ENCODE measurements at regions not wholly inside any gene's neighbourhood (a gene's known extent, or its start where the extent isn't known, plus 50 kb on each side); places are given as distances from the start of the nearest gene placed in this dataset.
"Not testable (repeated sequence)": the region's sequence is repeated elsewhere in the genome, so short reads cannot be mapped to it uniquely, and the experiment has no call there.

DNA sequence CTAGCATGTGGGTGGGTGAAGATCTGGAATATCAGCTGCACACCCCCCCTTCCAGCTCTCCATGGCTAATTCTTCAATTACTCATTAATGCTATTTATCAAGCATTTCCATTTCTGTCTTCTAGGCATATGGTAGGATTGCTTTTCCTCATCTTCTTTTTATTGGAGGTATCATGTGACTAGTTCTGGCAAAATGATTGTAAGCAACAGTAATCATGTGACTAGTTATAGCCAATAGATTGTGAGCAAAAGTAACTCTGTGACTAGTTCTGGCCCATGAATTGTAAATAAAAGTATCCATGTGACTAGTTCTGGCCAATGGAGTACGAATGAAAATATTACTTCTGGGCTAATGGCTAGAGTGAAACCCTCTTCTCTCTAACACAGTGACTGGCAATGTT is 107.0 kb upstream of the TMEM132E start:
- DNase-seq = no peak

DNA sequence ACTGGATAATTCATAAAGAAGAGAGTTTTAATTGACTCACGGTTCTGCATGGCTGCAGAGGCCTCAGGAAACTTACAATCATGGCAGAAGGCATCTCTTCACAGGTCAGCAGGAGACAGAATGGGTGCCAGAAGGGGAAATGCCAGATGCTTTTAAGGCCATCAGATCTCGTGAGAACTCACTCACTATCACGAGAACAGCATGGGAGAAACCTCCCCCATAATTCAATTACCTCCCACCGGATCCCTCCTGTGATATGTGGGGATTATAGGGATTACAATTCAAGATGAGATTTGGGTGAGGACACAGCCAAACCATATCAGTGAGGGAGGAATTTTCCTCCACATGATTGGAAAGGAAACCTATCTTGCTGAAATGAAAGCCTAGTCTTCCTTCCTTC is 108.1 kb upstream of the TMEM132E start:
- DNase-seq = not testable (repeated sequence)

DNA sequence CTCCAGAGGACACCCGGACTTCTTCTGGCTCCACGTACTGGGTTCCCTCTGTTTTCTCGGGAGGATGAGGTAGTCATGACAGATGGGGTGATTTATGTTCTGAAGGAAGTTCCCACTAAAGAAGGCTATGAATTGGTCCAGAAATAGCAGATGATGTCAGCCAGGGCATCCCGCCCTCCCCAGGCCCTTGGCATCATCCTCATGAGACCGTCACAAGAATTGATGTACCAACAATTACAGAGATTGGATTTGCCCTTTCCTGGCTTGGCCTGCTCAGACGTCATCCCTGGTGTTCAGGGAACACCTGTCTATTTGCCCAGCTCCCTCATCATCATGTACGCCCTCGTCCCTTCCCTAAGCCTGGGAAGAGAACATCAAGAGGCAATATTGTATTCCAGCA is 102.8 kb upstream of the CCL1 start:
- DNase-seq = no peak

DNA sequence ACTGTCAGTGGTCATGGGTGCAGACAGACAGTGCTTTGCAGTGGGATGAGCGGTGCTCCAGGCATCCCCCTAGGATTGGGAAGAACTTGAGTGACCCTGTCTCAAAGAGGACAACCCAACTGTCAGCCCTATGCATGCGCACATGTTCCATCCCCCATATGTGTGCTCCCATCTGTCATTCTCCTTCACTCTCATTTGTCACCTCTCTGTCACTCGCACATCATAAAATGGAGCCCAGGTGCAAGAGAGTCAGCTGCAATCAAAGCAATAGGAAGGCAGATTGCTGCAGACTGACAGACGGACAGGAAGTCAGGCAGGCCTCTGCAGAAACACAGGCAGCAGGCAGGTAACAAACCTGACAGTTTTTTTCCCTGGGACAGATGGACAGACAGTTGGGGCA is 101.8 kb upstream of the CCL1 start:
- DNase-seq = no peak

DNA sequence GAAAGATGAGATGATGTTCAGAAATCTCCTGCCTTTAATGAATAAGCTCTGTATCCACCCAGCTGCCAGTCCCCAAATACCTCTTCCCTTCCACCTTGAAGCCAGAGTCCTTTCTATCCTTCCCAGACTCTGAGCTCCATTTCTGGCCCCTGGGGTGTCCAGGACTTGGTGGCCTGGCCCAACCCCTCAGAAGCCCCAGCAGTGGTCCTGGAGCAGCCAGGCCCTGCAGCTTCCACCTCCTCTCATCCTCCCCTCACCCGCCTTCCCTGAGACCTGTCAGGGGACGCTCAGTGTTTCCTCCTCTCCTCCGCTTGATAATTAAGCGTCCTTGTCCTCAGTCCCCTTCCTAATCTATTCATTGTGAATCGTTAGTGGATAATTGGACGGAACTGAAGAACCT is 95.2 kb upstream of the CCL1 start:
- DNase-seq = no peak

DNA sequence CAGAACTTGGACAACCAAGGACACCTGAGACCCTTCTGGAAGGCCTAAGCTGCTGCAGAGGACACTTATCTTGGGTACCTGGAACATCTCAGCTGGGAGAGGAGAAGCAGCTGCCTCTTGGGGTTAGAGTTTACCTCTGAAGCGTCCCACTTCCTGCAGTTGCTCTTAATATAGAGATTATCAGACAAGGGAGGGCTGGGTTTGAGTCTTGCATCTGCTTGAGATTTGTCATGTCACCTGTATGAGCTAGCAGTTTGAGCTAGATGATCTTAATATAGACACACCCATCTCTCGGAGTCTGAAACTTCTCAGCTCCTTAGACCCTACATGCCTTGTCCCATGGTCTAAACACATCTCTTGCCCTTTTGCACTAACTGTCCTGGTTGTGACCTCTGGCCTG is 93.1 kb upstream of the CCL1 start:
- DNase-seq = no peak

DNA sequence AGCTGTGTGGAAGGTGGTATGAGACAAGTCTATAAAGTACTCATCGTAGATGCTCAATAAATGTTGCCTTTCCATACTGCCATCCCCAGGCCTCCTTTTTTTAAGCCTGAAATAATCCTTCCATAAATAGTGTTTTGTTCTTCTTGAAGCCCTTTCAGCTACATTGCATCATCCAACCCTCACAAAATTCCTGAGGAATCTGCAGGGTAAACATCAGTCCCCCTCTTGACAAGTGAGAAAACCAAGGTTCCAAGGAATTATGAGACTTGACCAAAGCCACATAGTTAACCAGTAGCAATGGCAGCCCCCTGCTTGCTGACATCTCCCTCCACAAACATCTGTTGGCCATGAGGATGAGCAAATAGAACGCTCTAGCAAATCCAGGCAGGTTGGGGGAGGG is 89.7 kb upstream of the CCL1 start:
- DNase-seq = no peak

DNA sequence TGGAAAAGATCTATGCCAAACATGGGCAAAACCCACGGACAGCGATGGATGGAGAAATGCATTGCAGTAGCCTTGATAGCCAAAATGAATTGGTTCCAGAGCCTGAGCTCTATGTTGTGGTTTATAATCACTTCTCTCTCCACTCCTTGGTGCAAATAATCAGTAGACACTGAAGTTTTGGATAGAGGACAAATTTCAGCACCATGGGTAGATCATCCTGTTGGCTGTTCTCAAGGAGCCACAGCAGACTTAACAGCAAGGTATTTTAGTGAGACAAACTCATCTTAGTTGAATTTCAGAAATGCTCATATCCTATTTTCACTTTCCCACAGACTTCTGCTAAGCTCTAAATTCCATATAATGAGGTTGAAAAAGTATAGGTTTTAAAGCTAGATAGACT is 88.3 kb upstream of the CCL1 start:
- no peak for DNase-seq

DNA sequence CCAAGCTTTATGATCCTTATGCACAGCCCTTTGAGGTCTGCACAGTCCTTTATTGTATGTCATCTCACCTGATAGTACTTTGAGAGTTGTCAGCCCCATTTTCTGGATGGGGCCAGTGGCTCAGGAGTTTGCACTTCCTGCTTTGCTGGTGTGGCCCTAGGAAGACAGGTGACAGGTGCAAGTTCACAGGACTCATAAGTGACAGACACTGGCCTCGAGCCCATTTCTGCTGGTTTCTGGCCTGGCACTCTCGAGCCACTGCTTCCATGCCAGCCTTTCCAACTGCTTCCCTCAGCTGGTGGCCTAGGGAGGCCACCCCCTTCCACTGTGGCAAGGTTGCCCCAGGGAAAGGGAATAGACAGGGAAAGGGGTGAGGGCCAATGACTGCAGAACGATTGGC is 84.4 kb upstream of the CCL1 start:
- no peak for DNase-seq

DNA sequence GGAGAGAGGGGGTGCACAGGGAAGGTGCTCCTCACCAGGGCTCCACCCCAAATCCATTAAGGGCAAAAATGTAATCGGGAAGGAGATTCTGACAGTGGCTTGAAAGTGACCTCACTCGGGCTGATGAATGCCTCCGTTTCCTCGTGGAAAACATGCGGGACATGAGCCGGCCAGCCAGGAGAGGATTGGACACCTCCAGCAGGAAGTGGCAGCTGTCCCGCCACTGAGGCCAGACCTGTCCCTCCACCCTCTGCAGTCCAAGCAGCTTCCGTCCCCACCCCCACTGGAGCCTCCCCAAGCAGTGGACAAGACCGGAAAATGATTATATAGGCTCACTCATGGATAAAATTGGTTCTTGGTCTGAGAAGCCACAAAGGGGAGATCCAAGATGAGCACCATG is 82.1 kb upstream of the CCL1 start:
- DNase-seq = no peak

DNA sequence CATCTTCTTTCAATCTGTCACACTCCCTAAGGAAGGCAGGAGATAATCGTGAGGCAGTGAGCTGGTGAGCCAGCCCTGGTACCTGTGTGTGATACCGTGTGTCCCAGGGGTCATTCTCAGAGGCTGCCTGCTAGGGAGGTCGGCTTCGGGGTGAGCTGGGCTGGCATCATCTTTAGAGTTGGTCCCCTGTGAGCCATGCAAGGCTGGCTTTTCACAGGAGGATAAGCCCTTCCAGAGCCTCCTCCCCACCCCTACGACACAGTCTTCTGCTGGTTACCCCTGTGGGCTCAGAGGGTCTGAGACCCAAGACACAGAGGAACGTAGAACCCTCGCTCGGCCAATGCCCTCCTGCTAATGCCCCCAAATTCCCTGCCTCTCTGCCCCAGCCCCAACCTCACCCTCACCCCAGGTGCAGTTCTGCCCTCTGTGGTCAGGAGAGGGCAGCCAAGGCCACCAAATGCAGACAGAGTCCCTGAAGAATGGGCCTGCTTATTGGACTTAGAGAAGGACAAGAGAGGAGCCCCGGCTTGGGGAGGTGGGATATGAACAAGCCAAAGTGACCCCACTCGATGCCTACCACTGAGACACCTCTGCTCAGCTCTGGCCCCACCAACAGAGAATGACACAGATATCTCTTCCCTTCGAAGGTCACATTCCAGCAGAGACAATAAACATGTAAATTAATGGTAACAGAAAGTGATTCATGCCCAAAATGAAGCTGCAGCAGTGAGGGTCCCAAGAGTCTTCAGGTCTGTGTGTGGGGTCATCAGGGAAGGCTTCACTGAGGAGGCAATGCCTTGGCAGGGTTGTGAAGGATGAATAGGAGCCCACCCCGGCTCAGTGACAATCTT is 80.8 kb upstream of the CCL1 start:
- peak; percentile 10 for DNase-seq

DNA sequence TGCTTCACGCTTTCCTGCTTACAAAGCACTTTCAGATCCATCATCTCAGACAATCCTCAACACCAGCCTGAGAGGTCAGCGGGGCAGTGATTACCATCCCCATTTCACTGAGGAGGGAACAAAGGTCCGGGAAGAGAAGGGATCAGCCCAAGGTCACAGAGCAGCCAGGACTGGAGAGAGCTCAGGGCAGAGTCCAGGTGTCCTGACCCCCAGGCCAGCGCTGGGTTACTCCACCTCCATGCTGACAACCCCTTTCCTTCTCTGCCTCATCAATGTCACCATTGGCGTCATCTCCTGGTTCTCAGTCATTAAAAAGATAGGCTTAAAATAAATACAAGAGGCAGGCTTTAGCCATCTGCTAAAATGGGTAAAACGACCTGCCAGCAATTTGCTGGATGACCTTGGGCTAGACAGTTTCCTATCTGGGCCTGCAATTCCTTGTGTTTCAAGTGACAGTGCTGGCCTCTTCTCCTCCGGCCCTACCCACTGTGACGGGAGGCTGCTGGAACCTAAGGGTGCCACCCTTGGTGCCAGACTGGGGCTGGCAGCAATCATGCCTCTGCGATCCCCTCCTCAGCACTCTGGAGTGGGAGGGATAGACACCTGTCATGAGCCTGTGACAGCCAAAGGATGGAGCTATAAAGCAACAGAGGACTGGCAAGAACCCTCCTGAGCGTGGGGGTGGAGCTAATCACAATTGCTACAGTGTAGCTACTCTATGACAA is 79.5 kb upstream of the CCL1 start:
- DNase-seq = no peak

DNA sequence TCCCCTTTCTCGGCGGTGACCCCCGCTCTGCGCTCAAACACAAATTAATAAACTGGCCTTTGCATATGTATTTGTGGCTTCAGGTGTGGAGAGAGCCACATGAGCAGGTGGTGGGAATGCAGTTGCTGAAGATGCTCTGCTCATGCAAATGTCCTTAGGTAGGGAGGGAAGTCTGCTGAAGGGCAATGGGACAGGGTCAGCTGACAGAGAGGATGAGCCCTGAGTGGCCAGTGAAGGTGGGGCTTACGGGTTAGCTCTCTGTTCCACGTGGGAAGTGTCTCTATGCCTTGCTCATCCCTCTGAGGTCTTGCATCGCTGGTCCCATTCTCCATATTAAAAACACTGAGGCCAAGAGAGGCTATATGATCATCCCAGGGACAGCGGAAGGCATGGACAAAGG is 74.2 kb upstream of the CCL1 start:
- no peak for DNase-seq

DNA sequence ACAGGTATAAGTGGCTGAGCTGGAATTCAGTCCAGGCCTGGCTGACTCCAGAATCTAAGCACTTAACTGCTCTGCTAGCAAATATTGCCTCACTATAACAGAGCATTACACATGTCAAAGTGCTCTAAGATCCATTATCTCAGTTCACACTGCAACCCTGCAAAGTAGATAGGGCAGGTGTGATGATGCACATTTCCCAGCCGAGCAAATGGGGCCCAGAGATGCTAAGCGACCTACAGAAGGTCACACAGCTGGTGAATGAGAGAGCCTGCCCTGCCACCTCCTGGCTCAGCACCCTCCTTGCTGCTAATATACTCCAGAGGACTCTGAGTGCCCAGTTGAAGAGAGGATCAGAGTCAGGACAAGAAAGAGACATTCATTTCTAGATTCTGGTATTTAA is 73.6 kb upstream of the CCL1 start:
- no peak for DNase-seq

DNA sequence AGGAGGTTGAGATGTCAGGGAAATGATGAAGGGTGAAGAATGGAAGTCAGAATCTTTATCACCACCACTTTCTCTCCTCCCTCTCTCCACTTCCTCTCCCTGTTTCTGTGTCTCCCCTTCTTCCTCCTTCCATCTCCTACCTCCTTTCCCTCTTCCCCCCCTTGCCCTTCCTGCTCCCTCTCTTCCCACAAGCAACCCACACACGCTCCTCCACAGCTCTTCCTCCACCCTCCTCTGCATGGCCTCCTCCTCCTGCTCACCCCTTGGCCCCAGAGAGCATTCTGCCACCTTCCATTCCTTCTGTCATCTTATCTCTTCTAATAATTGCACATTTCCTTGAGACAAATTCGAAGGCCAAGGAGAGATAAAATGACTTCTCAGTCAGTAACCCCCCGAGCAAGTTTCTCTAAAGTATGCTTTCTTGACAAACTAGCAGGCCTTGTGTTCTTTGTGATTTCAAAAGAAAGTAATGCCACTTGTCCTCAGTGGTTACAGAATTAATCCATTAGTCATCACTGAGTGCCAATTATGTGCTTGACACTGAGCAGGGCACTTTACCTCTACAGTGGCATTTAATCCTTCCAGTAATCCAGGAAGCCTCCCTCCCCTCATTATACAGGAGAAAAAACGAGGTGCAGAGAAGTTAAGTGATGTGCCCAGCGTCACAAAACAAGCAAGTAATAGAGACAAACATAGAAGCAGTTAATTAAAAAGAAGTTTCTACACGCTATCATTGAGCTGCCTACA is 72.3 kb upstream of the CCL1 start:
- DNase-seq = no peak

DNA sequence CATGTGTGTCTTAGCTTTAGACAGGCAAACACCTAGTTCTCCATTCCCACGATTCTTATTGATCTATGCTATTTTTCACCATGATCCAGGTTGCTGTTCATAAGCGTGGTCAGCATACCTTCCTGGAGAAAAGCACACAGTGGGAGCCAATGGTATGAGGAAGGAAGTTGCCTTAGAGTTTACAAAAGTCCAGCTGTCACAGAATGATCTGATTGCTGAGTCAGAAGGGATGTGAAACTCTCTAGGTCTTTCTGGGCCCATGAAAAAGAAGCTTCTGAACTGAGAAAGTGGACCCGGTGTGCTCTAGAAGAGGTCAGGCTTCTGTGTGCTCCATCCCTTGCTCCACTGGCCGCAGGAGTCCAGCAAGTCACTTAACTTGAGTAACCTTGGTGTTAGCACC is 71.0 kb upstream of the CCL1 start:
- DNase-seq = no peak

DNA sequence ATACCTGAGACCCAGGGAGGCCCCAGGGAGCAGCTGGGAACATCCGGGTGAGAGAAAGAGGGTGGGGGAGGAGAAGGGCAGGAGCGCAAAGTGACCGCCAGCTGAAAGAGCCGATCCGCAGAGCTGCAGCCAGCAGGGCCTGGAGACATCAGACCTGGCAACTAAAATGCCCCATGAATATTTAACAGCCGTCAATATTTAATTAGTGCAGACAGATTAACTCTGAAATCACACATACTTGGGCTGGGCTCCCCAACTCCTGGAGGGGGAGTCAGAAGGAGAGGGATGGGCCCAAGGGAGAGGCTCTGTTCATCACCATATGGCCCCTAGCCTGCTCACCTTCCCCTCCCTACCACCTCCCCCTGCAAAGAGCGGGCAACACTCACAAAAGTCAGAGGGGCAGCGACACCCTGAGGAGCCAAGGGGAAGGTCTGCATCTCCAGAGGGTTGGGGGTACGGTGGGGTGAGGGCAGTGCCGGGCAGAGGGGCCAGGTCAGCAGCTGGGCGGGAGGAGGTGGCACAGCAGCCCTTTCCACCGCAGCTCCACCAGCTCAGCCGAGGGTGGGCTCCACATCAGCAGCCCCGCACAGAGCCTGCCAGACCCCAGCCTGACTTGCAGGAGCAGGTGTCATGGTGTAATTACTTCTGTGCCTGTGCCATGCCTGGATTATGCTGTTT is 61.9 kb upstream of the CCL1 start:
- no peak for DNase-seq

DNA sequence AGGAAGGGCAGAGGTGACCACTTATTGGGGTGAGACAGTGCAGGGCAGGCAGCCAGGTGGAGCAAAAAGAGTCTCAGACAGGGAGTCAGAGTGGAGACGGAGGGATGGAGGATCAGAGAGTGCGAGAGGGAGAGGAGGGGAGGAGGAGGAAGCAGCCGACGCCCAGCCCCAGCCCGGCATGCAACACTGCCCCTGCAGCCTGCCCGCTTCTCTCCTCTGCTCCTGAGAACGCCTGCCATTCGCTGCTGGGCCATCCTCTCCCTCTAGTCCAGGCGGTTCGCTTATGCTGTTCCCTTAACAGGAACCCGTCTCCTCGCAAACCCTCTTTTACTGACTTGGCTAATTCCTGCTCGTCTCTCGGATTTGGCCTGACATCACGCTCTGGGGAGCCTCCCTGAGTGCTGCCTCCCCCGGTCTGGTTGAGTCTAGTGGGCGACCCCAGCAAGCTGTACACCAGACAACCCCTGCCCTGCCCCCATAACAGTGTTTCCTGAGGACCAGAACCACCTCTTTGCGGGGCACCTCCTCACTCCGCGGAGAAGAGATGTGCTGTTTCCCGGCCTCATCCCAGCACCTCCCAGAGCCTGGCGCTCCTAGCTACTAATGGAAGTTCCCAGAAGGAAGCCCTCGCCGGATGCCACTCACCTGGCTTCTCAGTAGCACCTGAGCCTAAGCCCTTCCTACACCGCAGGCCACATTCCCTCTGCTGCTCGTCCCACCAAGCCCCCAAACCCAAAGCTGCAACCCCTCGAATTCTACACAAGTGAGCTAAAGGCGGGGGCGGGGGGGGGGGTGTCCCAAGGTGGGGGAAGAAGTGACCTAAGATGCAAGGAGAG is 61.2 kb upstream of the CCL1 start:
- DNase-seq = no peak

DNA sequence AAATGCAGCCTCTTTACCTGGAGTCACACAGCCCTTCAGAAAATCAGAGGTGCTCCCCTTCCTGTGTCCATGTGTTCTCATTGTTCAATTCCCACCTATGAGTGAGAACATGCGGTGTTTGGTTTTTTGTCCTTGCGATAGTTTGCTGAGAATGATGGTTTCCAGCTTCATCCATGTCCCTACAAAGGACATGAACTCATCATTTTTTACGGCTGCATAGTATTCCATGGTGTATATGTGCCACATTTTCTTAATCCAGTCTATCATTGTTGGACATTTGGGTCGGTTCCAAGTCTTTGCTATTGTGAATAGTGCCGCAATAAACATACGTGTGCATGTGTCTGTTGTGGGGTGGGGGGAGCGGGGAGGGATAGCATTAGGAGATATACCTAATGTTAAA is 60.3 kb upstream of the CCL1 start:
- DNase-seq = not testable (repeated sequence)

DNA sequence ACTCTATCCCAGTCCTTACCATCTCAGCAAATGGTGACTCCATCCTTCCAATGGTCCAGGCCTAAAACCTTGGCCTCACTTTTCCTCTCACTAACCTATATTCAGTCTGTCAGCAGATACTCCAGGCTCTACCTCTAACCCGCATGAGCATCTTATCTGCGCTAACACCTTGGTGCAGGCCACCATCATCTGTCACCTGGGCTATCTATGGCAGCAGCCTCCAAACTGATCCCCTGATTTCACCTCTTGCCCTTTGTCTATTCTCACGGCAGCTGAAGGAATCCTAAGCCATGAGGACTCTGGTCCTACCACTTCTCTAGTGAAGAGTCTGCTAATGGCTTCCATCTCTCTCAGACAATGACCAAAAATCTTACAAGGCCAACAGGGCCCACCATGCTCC is 57.9 kb upstream of the CCL1 start:
- no peak for DNase-seq

DNA sequence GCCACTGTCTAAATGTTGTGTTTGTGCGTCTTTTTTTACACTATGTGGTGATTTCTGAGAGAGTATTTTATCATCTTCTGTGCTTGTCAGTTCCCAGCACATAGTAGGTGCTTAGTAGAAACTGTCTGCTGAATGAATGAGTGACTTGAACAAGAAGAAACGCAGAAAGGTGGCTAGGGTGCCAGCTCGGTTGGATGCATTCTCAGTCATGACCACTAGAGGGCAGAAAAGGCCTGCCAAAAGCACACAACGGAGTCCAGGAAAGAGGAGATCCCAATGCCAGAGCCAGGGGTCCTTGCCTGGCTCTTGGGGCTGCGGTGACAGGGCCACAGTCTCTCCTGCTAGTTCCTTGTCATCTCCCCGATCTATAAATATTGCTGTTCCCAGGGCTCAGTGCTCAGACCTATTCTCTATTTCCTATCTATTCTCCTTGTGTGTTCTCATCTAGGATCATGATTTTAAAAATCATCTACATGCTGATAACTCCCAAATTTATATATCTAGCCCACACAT is 57.3 kb upstream of the CCL1 start:
- peak; percentile 63 for DNase-seq

DNA sequence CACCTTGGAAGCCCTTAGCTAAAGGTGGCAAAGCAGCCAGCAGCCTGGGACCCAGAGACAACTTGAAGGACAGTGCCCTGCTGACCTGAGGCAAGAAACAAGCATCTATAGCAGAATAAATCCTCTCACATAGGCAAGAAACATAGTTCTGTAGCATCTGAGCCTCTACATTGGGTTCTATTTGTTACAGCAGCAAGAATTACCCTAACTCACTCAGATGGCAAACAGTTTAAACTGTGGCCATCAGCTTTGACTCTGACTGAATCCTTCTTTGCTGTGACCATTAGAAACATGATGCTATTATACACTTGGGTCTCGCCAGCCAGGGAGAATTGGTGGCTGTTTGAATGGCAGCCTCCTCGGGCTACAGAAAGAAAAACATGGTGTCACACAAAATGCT is 53.1 kb upstream of the CCL1 start:
- no peak for DNase-seq

Measured in NCI-H345 (cell line).